ENCODE measurements at regions not wholly inside any gene's neighbourhood (a gene's known extent, or its start where the extent isn't known, plus 50 kb on each side); places are given as distances from the start of the nearest gene placed in this dataset.
"Not testable (repeated sequence)": the region's sequence is repeated elsewhere in the genome, so short reads cannot be mapped to it uniquely, and the experiment has no call there.

- TF ChIP-seq CTCF (IDR thresholded peaks at IDR 0.05) (no peak), KDM1A (IDR thresholded peaks at IDR 0.05; ENCODE audit: low read depth) (no peak), TFCP2L1 (CRISPR knock-in tag; IDR thresholded peaks at IDR 0.05) (no peak), POLR2AphosphoS2 (conservative IDR thresholded peaks at IDR 0.05; ENCODE audit: low read length) (no peak), TP53 (CRISPR knock-in tag; IDR thresholded peaks at IDR 0.05) (no peak)
- TF ChIP-seq, protein P1, sequence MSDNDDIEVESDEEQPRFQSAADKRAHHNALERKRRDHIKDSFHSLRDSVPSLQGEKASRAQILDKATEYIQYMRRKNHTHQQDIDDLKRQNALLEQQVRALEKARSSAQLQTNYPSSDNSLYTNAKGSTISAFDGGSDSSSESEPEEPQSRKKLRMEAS (IDR thresholded peaks at IDR 0.05): no peak
These were observed 57.6 kb upstream of the CACUL1 start (continued) for GRCh38 chr10:118812393-118812740.

GRCh38 chr10:118813001-118813400, 58.2 kb upstream of the CACUL1 start:
- ATAC-seq; H3K9me3 ChIP-seq; H3K4me2 ChIP-seq; DNase-seq (ENCODE audit: low read depth in 1 of 2, low spot score in 1 of 2); H3K4me1 ChIP-seq; FAIRE-seq; POLR2A ChIA-PET; H3K27ac ChIP-seq; H3K4me3 ChIP-seq: not testable (repeated sequence)
- 53% methylated on average over 13 of the region's 13 CpGs for WGBS (ENCODE audit: missing lambda C conversion rate)
- CTCF ChIA-PET: interaction anchor here (0.9 kb wide), 1 partner anchor 36 kb away, joined by 3 read pairs; no protein-coding TSS in a partner anchor

- POLR2A ChIA-PET: no interaction called here
- no peak for FAIRE-seq
- CTCF ChIA-PET: interaction anchor here (2.5 kb wide), 1 partner anchor 11 kb away, joined by 12 read pairs; no protein-coding TSS in a partner anchor
- no peak for DNase-seq (ENCODE audit: low read depth in 1 of 2, low spot score in 1 of 2)
- no peak overlapping the region for H3K27ac ChIP-seq
- ATAC-seq: no peak
- no peak for TF ChIP-seq ESRRA (IDR thresholded peaks at IDR 0.05; ENCODE audit: borderline replicate concordance, low read length)
- no peak for TF ChIP-seq MAZ (IDR thresholded peaks at IDR 0.05; ENCODE audit: borderline replicate concordance, low read depth, low read length)
- TF ChIP-seq ZC3H11A (IDR thresholded peaks at IDR 0.05): no peak
- no peak for TF ChIP-seq RNF2 (IDR thresholded peaks at IDR 0.05; ENCODE audit: borderline replicate concordance, low read depth)
- no peak for TF ChIP-seq JUN (IDR thresholded peaks at IDR 0.05)
- TF ChIP-seq CTCF (IDR thresholded peaks at IDR 0.05): no peak
- TF ChIP-seq BCL3 (IDR thresholded peaks at IDR 0.05): no peak
- TF ChIP-seq ZSCAN20 (CRISPR knock-in tag; IDR thresholded peaks at IDR 0.05): no peak
- no peak for TF ChIP-seq FOSB (CRISPR knock-in tag; IDR thresholded peaks at IDR 0.05)
- TF ChIP-seq RCOR1 (IDR thresholded peaks at IDR 0.05; ENCODE audit: low read depth, low read length): no peak
- TF ChIP-seq ZFP36 (IDR thresholded peaks at IDR 0.05; ENCODE audit: borderline replicate concordance, partially characterized antibody): no peak
- TF ChIP-seq NR3C1 (IDR thresholded peaks at IDR 0.05): no peak
- no peak for TF ChIP-seq TFCP2L1 (CRISPR knock-in tag; IDR thresholded peaks at IDR 0.05)
- no peak for TF ChIP-seq EP300 (IDR thresholded peaks at IDR 0.05)
- no peak for TF ChIP-seq NFE2L2 (conservative IDR thresholded peaks at IDR 0.05; ENCODE audit: low read length)
- TF ChIP-seq CEBPB (IDR thresholded peaks at IDR 0.05): no peak
- TF ChIP-seq REST (IDR thresholded peaks at IDR 0.05): no peak
- TF ChIP-seq EHF (CRISPR knock-in tag; IDR thresholded peaks at IDR 0.05): no peak
- TF ChIP-seq RFX5 (IDR thresholded peaks at IDR 0.05): no peak
- no peak for TF ChIP-seq HES2 (IDR thresholded peaks at IDR 0.05)
- no peak overlapping the region for H3K4me2 ChIP-seq
- H3K4me3 ChIP-seq: no peak overlapping the region
- 55% methylated on average over 16 of the region's 16 CpGs for WGBS (ENCODE audit: missing lambda C conversion rate)
- H3K4me1 ChIP-seq: no peaks in the 10 kb centered on the region
- H3K9me3 ChIP-seq: no peaks in the 10 kb centered on the region
These were observed 61.9 kb upstream of the CACUL1 start for GRCh38 chr10:118816471-118817168.
